ENCODE measurements at regions not wholly inside any gene's neighbourhood (a gene's known extent, or its start where the extent isn't known, plus 50 kb on each side); places are given as distances from the start of the nearest gene placed in this dataset.

DNA sequence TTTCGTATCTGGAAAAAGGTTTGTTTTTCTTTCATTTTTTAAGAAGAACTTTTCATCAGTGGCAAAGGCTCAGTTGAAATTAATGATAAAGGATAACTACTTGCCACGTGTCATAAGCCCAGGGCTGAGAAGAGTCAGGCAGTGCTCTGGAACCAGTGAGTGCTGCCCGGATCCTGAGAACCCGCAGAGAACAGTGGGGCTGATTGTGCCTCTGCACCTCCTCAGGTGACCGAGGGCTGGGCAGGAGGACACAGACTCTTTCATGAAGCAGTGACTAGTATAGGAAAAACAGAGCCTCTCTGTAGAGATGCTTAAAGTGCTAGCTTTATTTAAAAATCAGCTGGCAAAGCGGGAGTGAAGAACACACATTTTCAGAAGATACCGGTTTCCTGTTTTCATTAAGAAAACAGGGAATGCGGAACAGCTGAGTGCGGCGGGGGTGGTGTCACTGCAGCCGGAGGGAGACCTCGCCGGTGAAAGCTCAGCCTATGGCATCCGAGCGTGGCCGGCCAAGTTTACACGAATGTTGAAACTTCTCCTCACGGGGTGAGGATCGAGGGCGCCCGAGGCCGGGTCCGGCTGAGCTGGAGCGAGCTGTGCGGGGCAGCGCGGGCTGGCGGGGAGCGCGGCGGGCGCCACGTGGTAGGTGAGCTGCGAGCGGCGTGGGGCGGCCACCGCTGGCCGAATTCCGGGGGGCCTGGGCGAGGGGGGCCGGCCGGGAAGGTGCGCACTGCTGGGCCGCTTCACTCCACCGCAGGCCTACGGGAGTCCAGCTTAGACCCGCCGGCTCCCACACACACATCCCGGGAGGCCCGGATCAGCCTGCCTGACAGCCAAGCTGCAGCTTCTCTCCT is 134.7 kb upstream of the DMRT1 start (continued):
- TF ChIP-seq, protein P1, sequence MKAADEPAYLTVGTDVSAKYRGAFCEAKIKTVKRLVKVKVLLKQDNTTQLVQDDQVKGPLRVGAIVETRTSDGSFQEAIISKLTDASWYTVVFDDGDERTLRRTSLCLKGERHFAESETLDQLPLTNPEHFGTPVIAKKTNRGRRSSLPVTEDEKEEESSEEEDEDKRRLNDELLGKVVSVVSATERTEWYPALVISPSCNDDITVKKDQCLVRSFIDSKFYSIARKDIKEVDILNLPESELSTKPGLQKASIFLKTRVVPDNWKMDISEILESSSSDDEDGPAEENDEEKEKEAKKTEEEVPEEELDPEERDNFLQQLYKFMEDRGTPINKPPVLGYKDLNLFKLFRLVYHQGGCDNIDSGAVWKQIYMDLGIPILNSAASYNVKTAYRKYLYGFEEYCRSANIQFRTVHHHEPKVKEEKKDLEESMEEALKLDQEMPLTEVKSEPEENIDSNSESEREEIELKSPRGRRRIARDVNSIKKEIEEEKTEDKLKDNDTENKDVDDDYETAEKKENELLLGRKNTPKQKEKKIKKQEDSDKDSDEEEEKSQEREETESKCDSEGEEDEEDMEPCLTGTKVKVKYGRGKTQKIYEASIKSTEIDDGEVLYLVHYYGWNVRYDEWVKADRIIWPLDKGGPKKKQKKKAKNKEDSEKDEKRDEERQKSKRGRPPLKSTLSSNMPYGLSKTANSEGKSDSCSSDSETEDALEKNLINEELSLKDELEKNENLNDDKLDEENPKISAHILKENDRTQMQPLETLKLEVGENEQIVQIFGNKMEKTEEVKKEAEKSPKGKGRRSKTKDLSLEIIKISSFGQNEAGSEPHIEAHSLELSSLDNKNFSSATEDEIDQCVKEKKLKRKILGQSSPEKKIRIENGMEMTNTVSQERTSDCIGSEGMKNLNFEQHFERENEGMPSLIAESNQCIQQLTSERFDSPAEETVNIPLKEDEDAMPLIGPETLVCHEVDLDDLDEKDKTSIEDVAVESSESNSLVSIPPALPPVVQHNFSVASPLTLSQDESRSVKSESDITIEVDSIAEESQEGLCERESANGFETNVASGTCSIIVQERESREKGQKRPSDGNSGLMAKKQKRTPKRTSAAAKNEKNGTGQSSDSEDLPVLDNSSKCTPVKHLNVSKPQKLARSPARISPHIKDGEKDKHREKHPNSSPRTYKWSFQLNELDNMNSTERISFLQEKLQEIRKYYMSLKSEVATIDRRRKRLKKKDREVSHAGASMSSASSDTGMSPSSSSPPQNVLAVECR (CRISPR knock-in tag; IDR thresholded peaks at IDR 0.05; ENCODE audit: borderline replicate concordance), result peak; percentile 68; the same call in 1 of the 2 replicates
- TF ChIP-seq CREB1 (IDR thresholded peaks at IDR 0.05) (no peak), CREB1 (CRISPR knock-in tag; IDR thresholded peaks at IDR 0.05) (no peak), ZNF629 (CRISPR knock-in tag; conservative IDR thresholded peaks at IDR 0.05) (no peak), ZNF572 (CRISPR knock-in tag; IDR thresholded peaks at IDR 0.05) (no peak), SETDB1 (CRISPR knock-in tag; IDR thresholded peaks at IDR 0.05; ENCODE audit: borderline replicate concordance) (no peak), FLYWCH1 (CRISPR knock-in tag; IDR thresholded peaks at IDR 0.05) (no peak), ZNF317 (CRISPR knock-in tag; IDR thresholded peaks at IDR 0.05) (no peak), MNT (IDR thresholded peaks at IDR 0.05) (no peak), JARID2 (CRISPR knock-in tag; IDR thresholded peaks at IDR 0.05; ENCODE audit: insufficient replicate concordance) (no peak), ZBTB1 (CRISPR knock-in tag; IDR thresholded peaks at IDR 0.05; ENCODE audit: borderline replicate concordance) (no peak), ZFP37 (CRISPR knock-in tag; IDR thresholded peaks at IDR 0.05; ENCODE audit: borderline replicate concordance) (no peak), ZXDC (CRISPR knock-in tag; IDR thresholded peaks at IDR 0.05) (no peak), NFKB2 (CRISPR knock-in tag; IDR thresholded peaks at IDR 0.05; ENCODE audit: borderline replicate concordance) (no peak), CEBPB (IDR thresholded peaks at IDR 0.05; ENCODE audit: borderline replicate concordance, low read depth, low read length) (no peak), SOX6 (IDR thresholded peaks at IDR 0.05) (no peak), SOX6 (CRISPR knock-in tag; IDR thresholded peaks at IDR 0.05) (no peak), ARHGAP35 (CRISPR knock-in tag; IDR thresholded peaks at IDR 0.05; ENCODE audit: borderline replicate concordance) (no peak)
- TF ChIP-seq, protein P2, sequence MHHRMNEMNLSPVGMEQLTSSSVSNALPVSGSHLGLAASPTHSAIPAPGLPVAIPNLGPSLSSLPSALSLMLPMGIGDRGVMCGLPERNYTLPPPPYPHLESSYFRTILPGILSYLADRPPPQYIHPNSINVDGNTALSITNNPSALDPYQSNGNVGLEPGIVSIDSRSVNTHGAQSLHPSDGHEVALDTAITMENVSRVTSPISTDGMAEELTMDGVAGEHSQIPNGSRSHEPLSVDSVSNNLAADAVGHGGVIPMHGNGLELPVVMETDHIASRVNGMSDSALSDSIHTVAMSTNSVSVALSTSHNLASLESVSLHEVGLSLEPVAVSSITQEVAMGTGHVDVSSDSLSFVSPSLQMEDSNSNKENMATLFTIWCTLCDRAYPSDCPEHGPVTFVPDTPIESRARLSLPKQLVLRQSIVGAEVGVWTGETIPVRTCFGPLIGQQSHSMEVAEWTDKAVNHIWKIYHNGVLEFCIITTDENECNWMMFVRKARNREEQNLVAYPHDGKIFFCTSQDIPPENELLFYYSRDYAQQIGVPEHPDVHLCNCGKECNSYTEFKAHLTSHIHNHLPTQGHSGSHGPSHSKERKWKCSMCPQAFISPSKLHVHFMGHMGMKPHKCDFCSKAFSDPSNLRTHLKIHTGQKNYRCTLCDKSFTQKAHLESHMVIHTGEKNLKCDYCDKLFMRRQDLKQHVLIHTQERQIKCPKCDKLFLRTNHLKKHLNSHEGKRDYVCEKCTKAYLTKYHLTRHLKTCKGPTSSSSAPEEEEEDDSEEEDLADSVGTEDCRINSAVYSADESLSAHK (CRISPR knock-in tag; IDR thresholded peaks at IDR 0.05; ENCODE audit: borderline replicate concordance), result no peak

All from HepG2 (cell line).